Neural progenitor cell (in vitro differentiated cells): ENCODE measurements at regions not wholly inside any gene's neighbourhood (a gene's known extent, or its start where the extent isn't known, plus 50 kb on each side); places are given as distances from the start of the nearest gene placed in this dataset.

Experiments used
- CTCF ChIP-seq: fragments of 200-600 bp; sonication (generic); IDR thresholded peaks from 2 replicates; pipeline ENCODE4 v1.5.1; 2017; ENCODE audit warnings: antibody characterized with exemption, mild to moderate bottlenecking
- EZH2 ChIP-seq: fragments of 200-600 bp; sonication (generic); IDR thresholded peaks from 2 replicates; pipeline ENCODE4 v1.6.1; 2017; ENCODE audit warnings: antibody characterized with exemption, mild to moderate bottlenecking, moderate library complexity
- EZH2phosphoT487 ChIP-seq: fragments of 200-600 bp; sonication (generic); IDR thresholded peaks from 2 replicates; pipeline ENCODE4 v1.6.1; 2017; ENCODE audit warnings: antibody characterized with exemption

- no peak for TF ChIP-seq CTCF
- no peak for TF ChIP-seq EZH2
- no peak for TF ChIP-seq EZH2phosphoT487
Observed at GRCh38 chr15:47513471-47513870, 203.8 kb upstream of the SEMA6D start.
